Right lobe of liver (tissue), 4 donors: ENCODE measurements at regions not wholly inside any gene's neighbourhood (a gene's known extent, or its start where the extent isn't known, plus 50 kb on each side); places are given as distances from the start of the nearest gene placed in this dataset.

Experiments
- CTCF ChIP-seq, 4 donors: fragments of 200-600 bp in 3 of 4; fragments of 450-650 bp in 1 of 4; IDR thresholded peaks; one replicate each; pipeline versions ENCODE4 v1.5.1 to v1.8.0; 2016 to 2022; ENCODE audit warnings: antibody characterized with exemption in 4 of 4, mild to moderate bottlenecking in 2 of 4
- POLR2A ChIP-seq: fragments of 450-650 bp; IDR thresholded peaks from one replicate; pipeline ENCODE4 v1.6.1; 2017; ENCODE audit warnings: antibody characterized with exemption, mild to moderate bottlenecking
- donor health status: DM: no; HTN: no; CAD: no.
- donor health status: DM: no; HTN: no; CAD: no.
- donor health status: DM: no; HTN: yes; CAD: no.

GRCh38 chr14:99116741-99117295, 155.2 kb downstream of the BCL11B start:
- no peak for TF ChIP-seq CTCF (IDR thresholded peaks at IDR 0.05)
- no peak for TF ChIP-seq POLR2A
